A673 (cell line): ENCODE measurements at regions not wholly inside any gene's neighbourhood (a gene's known extent, or its start where the extent isn't known, plus 50 kb on each side); places are given as distances from the start of the nearest gene placed in this dataset.

Experiments
- BruUV-seq: library from RNA; stranded (reverse); fragments of 400-500 nt; replicated peaks from 2 replicates; lab custom pipeline; 2021; lab: Mats Ljungman, UMichigan
- CTCF ChIA-PET: fragments of 300-600 bp; sonication (Branson Sonifier 250); formaldehyde crosslinking; loops from one replicate; lab custom pipeline; 2022; ENCODE audit warnings: antibody characterized with exemption; lab: Charles Lee
- POLR2A ChIA-PET: fragments of 300-600 bp; sonication (Branson Sonifier 250); formaldehyde crosslinking; loops from one replicate; lab custom pipeline; 2022; ENCODE audit warnings: antibody characterized with exemption; ENCODE audit not compliant: low non-redundant PET; lab: Charles Lee
- DNase-seq: peaks from one replicate; pipeline ENCODE4 v3.0.0-alpha.2; 2015; ENCODE audit warnings: low spot score
- H3K27ac ChIP-seq: fragments of 200-600 bp; sonication (generic); 2 replicates; pipeline ENCODE4 v1.5.1; 2016; ENCODE audit warnings: mixed run types, low read depth, mild to moderate bottlenecking, mixed read lengths, antibody characterized with exemption, low read length; ENCODE audit not compliant: poor library complexity, severe bottlenecking
- H3K27me3 ChIP-seq: fragments of 200-600 bp; sonication (generic); replicated peaks from 2 replicates; pipeline ENCODE4 v1.6.1; 2017; ENCODE audit warnings: mixed run types, low read depth, mild to moderate bottlenecking, mixed read lengths, antibody characterized with exemption, low read length; ENCODE audit not compliant: insufficient read depth, poor library complexity
- H3K36me3 ChIP-seq: fragments of 200-600 bp; sonication (generic); 2 replicates; pipeline ENCODE4 v1.6.1; 2016; ENCODE audit warnings: mixed run types, mild to moderate bottlenecking, mixed read lengths, antibody characterized with exemption, low read length; ENCODE audit not compliant: insufficient read depth, poor library complexity, severe bottlenecking
- H3K4me1 ChIP-seq: fragments of 200-600 bp; sonication (generic); 2 replicates; pipeline ENCODE4 v1.6.1; 2017; ENCODE audit warnings: mixed run types, mild to moderate bottlenecking, mixed read lengths, antibody characterized with exemption, low read length; ENCODE audit not compliant: insufficient read depth, poor library complexity, severe bottlenecking
- H3K4me3 ChIP-seq: fragments of 200-600 bp; sonication (generic); 2 replicates; pipeline ENCODE4 v1.5.1; 2016; ENCODE audit warnings: low read depth, mixed run types, mild to moderate bottlenecking, mixed read lengths, low read length; ENCODE audit not compliant: poor library complexity, severe bottlenecking
- H3K9me3 ChIP-seq: fragments of 200-600 bp; sonication (generic); 2 replicates; pipeline ENCODE4 v1.6.1; 2016; ENCODE audit warnings: mixed run types, low read depth, mild to moderate bottlenecking, mixed read lengths, antibody characterized with exemption, low read length; ENCODE audit not compliant: poor library complexity, severe bottlenecking
- EZH2 ChIP-seq: fragments of 200-600 bp; sonication (generic); IDR thresholded peaks from 2 replicates; pipeline ENCODE4 v1.6.1; 2017; ENCODE audit warnings: borderline replicate concordance, low read depth, mild to moderate bottlenecking, mixed read lengths, antibody characterized with exemption, low read length; ENCODE audit not compliant: poor library complexity, severe bottlenecking
- intact Hi-C: fragments of 100-400 bp; cut with micrococcal nuclease; formaldehyde crosslinking; loops from one replicate; pipeline ENCODE4 v1.10.0; 2022; ENCODE audit not compliant: unreplicated experiment
- TF ChIP-seq, protein P1 (sequence below): fragments of 300-800, 200-600 bp; sonication (generic); conservative IDR thresholded peaks from 2 replicates; pipeline ENCODE4 v1.5.1; 2017; ENCODE audit warnings: low read depth, mild to moderate bottlenecking, antibody characterized with exemption, low read length, moderate library complexity, mixed read lengths

DNA sequence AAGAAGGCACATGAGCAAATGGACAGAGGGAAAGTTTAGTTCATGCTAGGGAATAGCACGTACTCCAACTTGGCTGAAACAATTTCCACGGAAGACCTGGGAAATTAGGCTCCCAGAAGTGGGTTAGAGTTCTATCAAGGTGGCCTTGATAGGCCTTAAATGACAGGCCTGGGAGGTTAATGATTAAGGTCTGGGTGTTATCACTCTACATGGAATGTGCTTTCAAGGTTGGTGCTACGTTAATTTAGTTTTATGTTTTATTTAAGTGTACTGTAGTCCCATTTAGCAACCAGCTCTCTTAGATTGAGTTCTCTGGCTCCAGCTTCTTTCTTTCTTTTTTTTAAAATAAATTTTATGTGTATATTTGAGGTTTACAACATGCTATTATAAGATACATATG, 121.4 kb upstream of the MEF2C start:
- no peak for DNase-seq
- TF ChIP-seq, protein P1, sequence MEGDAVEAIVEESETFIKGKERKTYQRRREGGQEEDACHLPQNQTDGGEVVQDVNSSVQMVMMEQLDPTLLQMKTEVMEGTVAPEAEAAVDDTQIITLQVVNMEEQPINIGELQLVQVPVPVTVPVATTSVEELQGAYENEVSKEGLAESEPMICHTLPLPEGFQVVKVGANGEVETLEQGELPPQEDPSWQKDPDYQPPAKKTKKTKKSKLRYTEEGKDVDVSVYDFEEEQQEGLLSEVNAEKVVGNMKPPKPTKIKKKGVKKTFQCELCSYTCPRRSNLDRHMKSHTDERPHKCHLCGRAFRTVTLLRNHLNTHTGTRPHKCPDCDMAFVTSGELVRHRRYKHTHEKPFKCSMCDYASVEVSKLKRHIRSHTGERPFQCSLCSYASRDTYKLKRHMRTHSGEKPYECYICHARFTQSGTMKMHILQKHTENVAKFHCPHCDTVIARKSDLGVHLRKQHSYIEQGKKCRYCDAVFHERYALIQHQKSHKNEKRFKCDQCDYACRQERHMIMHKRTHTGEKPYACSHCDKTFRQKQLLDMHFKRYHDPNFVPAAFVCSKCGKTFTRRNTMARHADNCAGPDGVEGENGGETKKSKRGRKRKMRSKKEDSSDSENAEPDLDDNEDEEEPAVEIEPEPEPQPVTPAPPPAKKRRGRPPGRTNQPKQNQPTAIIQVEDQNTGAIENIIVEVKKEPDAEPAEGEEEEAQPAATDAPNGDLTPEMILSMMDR: no peak
- TF ChIP-seq EZH2: no peak
- ChIA-PET CTCF (no interaction called here), POLR2A (no interaction called here)
- H3K4me3 ChIP-seq: no peak overlapping the region
- H3K36me3 ChIP-seq: no peaks in the 10 kb centered on the region
- no peaks in the 10 kb centered on the region for H3K27me3 ChIP-seq
- no peaks in the 10 kb centered on the region for H3K4me1 ChIP-seq
- no TSS peak for BruUV-seq
- intact Hi-C loops: no loop called here
- no peak overlapping the region for H3K27ac ChIP-seq
- H3K9me3 ChIP-seq: no peaks in the 10 kb centered on the region

GRCh38 chr5:89003563-89004036, 120.6 kb upstream of the MEF2C start:
- Histone ChIP-seq H3K4me3 (no peak overlapping the region), H3K4me1 (no peaks in the 10 kb centered on the region), H3K9me3 (no peaks in the 10 kb centered on the region), H3K27ac (no peak overlapping the region), H3K27me3 (no peaks in the 10 kb centered on the region), H3K36me3 (no peaks in the 10 kb centered on the region)
- no TSS peak for BruUV-seq
- ChIA-PET CTCF (no interaction called here), POLR2A (no interaction called here)
- DNase-seq: no peak
- intact Hi-C loops: no loop called here
- TF ChIP-seq EZH2: no peak
- TF ChIP-seq, protein P1: no peak

- Histone ChIP-seq H3K27me3 (no peaks in the 10 kb centered on the region), H3K4me1 (no peaks in the 10 kb centered on the region), H3K9me3 (no peaks in the 10 kb centered on the region), H3K27ac (no peak overlapping the region), H3K4me3 (no peak overlapping the region), H3K36me3 (no peaks in the 10 kb centered on the region)
- TF ChIP-seq EZH2: no peak
- TF ChIP-seq, protein P1: no peak
- ChIA-PET CTCF (no interaction called here), POLR2A (no interaction called here)
- DNase-seq: no peak
- intact Hi-C loops: no loop called here
- no TSS peak for BruUV-seq
Observed at GRCh38 chr5:88999853-89000252, 116.9 kb upstream of the MEF2C start.
